H1 (cell line): ENCODE measurements at regions not wholly inside any gene's neighbourhood (a gene's known extent, or its start where the extent isn't known, plus 50 kb on each side); places are given as distances from the start of the nearest gene placed in this dataset.

Source experiments
- BACH1 ChIP-seq: IDR thresholded peaks from 2 replicates; pipeline ENCODE4 v1.6.1; 2012; ENCODE audit warnings: low read length, improper control_type of control experiment
- CHD2 ChIP-seq: IDR thresholded peaks from 2 replicates; pipeline ENCODE4 v1.6.1; 2012; ENCODE audit warnings: low read length, improper control_type of control experiment
- CTCF ChIP-seq, 3 experiments: IDR thresholded peaks; 1 replicate in 2 of 3; 2 replicates in 1 of 3; pipeline versions ENCODE4 v1.5.1 to v1.6.1; 2011; ENCODE audit warnings: low read length in 3 of 3, mild to moderate bottlenecking in 3 of 3, inconsistent platforms in 2 of 3, low read depth in 1 of 3, moderate library complexity in 1 of 3; ENCODE audit not compliant: insufficient read depth in 1 of 3; ENCODE audit errors: control extremely low read depth in 1 of 3
- EGR1 ChIP-seq: IDR thresholded peaks from 2 replicates; pipeline ENCODE4 v1.6.1; 2011; ENCODE audit warnings: low read depth, low read length, borderline replicate concordance
- KDM1A ChIP-seq: fragments of 200-600, 300-600 bp; sonication (generic); IDR thresholded peaks from 2 replicates; pipeline ENCODE4 v1.7.1; 2016; ENCODE audit warnings: mild to moderate bottlenecking, low read length, borderline replicate concordance
- KDM4A ChIP-seq: IDR thresholded peaks from one replicate; pipeline ENCODE4 v1.7.1; 2012; ENCODE audit warnings: low read depth, mild to moderate bottlenecking, moderate library complexity, low read length, inconsistent platforms; ENCODE audit not compliant: severe bottlenecking
- POU5F1 ChIP-seq: IDR thresholded peaks from 2 replicates; pipeline ENCODE4 v1.6.1; 2011; ENCODE audit warnings: low read depth, mild to moderate bottlenecking, low read length, moderate library complexity
- RBBP5 ChIP-seq: IDR thresholded peaks from 2 replicates; pipeline ENCODE4 v1.7.1; 2012; ENCODE audit warnings: low read depth, mild to moderate bottlenecking, inconsistent platforms, low read length, moderate library complexity, borderline replicate concordance
- RXRA ChIP-seq: IDR thresholded peaks from 2 replicates; pipeline ENCODE4 v1.6.1; 2011; ENCODE audit warnings: low read depth, mild to moderate bottlenecking, low read length, moderate library complexity; ENCODE audit not compliant: insufficient read depth

GRCh38 chrX:128334821-128335220 lies 282.6 kb upstream of the ACTRT1 start (continued):
- TF ChIP-seq RBBP5 (no peak), CTCF (IDR thresholded peaks at IDR 0.05; ENCODE audit: control extremely low read depth in 1 of 3, insufficient read depth in 1 of 3, low read depth in 1 of 3, low read length in 3 of 3) (no peak), CHD2 (no peak), KDM4A (no peak), KDM1A (no peak), POU5F1 (no peak), EGR1 (no peak), RXRA (no peak), BACH1 (no peak)
